GM19395 (cell line): ENCODE measurements at regions not wholly inside any gene's neighbourhood (a gene's known extent, or its start where the extent isn't known, plus 50 kb on each side); places are given as distances from the start of the nearest gene placed in this dataset.

ENCODE experiments used
- ATAC-seq: cut with Tn5 transposase; IDR thresholded peaks from one replicate; pipeline ENCODE4 v1.9.1; 2021; ENCODE audit warnings: mild to moderate bottlenecking, moderate library complexity; ENCODE audit not compliant: unreplicated experiment

- ATAC-seq = no peak
These were observed 781.2 kb downstream of the TLE4 start for GRCh38 chr9:80352967-80353366.

GRCh38 chr9:80351612-80352011 lies 779.8 kb downstream of the TLE4 start:
- ATAC-seq = no peak

DNA sequence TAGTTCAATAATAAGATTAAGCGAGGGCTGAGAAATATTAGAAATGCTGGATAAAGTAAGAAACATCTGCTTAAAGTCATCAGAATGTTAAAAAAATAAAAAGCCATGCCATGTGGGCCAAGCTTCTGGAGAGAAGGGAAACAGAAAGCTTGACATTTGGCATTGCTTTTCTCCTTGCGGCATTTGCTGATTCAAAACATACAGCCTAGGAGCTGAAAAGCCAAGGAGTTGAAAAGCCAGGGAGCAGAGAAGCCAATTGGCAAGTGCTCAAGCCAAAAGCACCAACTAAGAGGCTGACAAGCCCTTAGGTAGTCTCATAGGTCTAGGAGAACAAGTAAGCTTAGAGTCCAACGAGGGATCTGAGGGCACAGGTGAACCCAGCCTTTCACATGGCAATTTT lies 754.3 kb downstream of the TLE4 start:
- no peak for ATAC-seq

DNA sequence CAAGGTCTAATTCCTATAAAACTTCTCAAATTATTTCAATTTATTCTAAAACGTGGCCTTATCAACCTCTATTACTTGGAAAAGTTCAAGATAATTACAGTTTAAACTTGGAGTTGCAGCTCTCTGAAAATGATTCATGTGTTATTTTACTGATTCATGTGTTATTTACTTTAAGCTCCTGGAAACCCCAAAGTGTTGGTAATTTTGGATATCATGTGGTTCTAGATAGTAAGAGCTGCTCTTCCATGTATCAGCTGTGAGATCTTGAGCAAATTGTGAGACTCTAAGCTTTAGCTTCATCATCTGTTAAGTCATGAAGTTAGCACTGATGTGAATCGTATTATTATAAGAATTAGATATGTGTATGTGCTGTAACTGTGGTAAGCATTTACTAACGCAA lies 749.2 kb downstream of the TLE4 start:
- no peak for ATAC-seq

- ATAC-seq = no peak
These were observed 748.7 kb downstream of the TLE4 start for GRCh38 chr9:80320480-80320879.

DNA sequence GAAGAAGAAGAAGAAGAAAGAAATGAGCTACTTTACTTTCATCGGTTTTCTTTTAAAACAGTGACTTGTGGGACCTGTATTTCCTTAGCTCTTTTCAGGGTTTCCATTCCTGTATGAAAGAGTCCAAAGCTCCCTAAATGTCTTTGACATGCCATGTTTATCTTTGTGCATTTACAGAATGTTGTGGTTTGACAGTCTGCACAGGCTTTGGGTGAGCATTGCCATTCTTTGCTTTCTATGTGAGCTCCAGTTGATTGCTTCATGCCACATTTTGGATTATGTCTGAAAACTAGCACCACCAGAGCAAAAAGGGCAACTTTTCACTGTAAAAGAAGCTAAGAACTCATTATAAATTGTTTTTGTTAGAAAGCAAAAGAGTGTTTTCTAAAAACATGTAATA lies 733.4 kb downstream of the TLE4 start:
- no peak for ATAC-seq

- ATAC-seq = no peak
These were observed 723.2 kb downstream of the TLE4 start for GRCh38 chr9:80294955-80295354.

GRCh38 chr9:80294318-80294717 lies 722.6 kb downstream of the TLE4 start:
- no peak for ATAC-seq

- no peak for ATAC-seq
These were observed 720.5 kb downstream of the TLE4 start for GRCh38 chr9:80292231-80292630.

DNA sequence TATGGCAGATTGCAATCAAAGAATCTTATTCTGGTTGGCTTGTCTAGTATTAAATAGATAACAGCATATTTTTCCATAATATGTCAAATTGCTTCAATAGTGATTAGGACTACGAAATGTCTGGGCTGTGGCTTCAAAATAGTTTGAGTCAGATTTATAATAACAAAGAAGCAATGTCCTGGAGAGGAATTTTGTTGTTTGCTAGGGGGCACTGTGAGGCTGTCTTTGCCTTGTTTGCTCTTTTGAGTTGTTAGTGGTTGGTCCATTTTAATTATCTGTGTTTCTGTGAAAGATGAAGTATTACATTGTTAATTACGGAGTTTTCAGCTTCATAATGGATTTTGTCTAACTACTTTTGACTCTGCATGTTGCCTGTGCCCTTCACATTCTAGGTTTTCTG lies 713.6 kb downstream of the TLE4 start:
- no peak for ATAC-seq

DNA sequence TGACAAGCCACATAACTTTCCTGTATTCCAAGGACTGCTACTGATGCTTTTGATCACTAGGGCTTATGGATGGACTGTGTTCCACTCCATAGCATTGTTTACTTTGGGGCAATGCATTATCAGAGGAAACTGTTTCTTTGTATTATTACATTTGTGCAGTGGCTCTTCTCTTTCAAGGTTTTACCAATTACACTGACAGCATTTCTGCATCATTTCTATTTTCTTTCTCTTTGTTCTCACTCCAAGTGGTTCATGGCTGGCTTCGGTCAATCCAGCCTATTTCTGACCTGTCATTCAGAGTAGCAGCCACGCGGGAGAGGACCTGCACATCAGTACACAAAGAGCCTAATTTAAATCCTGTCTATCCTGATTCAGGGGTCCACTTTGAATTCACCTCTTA lies 711.0 kb downstream of the TLE4 start:
- ATAC-seq = no peak

GRCh38 chr9:80259079-80259478 lies 687.3 kb downstream of the TLE4 start:
- no peak for ATAC-seq

DNA sequence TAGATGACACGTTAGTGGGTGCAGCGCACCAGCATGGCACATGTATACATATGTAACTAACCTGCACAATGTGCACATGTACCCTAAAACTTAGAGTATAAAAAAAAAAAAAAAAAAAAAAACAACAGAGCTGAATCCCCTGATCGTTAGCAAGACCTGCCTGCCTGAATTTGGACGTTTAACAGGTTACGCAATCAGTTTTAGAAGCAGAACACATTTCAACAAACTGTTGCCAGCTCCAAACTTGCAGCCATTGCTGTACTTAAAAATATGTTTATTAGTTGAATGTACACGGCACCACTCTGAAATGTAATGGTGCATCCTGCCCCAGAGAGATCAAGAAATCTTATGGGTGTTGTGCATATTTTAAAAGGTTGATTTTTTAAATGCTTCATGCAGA lies 680.0 kb downstream of the TLE4 start:
- no peak for ATAC-seq

- ATAC-seq = no peak
These were observed 670.3 kb downstream of the TLE4 start for GRCh38 chr9:80242022-80242421.

- no peak for ATAC-seq
These were observed 664.0 kb downstream of the TLE4 start for GRCh38 chr9:80235752-80236151.

DNA sequence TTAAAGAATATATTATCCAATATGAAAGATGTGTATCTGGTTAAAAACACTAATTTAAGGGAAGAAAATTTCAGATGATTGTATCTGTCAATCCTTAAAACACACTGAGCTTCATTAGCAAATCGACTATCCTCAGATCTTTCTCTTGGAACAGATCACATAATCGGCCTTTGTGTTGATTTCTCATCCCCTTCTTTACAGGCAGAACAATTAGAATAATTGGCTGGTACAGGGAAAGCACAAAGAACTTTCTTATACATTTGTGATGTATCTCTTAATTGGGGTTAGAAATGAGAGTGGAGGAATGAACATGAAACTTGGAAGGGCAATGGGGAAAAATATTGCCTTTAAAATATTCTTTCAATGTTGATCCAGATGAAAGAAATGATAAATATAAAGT lies 662.1 kb downstream of the TLE4 start:
- no peak for ATAC-seq

DNA sequence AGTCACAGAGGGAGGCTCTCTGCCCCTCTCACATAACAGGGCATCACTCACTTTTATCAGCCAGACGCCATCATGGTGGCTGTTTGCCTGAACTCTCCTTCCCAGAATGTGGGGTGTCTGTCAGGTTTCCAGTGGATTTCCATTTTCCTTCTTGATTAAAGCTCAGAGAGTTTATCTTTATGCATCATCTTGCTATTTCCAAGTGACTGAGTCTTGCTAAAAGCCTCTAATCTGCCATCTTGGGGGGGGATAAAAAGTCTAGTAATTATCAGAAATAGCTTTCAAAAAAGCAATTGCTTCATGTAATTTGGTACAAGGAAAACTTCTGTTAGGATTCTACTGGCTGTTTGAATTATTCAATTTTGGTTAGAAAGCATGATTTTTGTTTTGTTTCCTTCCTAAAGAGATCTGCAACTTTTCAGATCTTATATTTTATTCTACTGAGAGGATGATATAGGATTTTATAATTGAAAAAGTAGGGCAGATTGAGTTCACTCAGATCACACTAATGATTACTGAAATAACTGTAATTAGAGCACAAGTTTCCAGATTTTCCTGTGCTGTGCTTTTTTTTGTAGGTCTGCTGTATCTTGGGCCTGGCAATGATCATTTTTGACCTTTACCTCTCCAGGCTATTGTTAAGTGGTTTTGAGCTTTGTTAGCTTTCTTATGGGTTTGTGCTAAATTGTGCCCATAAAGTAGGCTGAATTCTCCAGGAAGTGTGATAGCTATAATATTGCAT lies 661.5 kb downstream of the TLE4 start:
- ATAC-seq = no peak

GRCh38 chr9:80231318-80232236 lies 659.8 kb downstream of the TLE4 start:
- ATAC-seq = no peak

GRCh38 chr9:80223897-80224296 lies 652.1 kb downstream of the TLE4 start:
- no peak for ATAC-seq

DNA sequence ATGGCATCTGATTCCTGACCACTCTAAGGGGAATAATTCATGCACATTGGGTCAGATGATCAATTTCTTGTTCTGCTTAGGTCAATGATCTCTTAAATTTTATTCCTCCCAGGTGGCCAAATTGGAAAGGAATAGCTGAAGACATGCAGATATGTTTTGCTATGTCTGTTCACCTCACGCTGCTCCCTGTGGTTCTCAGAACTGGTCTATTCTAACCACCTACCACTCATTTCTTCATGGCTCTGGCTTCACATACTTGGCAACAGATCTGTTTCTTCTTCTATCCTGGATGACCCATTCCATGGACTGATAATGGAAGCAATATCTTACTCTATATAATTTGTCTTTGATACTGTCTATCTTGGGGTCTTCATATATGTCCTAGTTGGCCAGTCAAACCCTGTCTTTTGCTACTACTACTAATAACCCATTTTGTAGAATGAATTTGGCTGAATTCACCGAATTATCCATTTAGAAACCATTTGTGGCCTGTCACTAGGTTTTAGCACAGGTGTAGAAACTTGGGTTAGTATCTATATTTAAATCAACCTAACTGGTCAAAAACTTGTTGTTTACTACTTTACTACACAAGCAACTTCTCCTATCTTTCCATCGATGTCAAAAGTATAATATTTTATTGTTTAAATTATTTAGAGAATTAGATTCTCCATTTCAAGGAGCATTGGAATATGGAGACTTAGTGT lies 650.9 kb downstream of the TLE4 start:
- no peak for ATAC-seq

DNA sequence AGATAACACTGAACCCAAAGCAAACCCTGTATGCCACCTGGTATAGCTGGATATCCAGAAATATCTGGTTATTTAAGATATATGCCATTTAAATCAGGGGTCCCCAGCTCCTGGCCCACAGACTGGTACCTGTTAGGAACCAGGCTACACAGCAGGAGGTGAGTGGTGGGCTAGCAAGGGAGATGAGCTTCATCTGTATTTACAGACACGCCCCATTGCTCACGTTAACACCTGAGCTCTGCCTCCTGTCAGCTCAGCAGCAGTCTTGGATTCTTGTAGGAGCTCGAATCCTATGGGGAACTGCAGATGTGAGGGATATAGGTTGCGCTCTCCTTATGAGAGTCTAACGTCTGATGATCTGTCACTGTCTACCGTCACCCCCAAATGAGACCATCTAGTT lies 646.6 kb downstream of the TLE4 start:
- ATAC-seq = no peak

DNA sequence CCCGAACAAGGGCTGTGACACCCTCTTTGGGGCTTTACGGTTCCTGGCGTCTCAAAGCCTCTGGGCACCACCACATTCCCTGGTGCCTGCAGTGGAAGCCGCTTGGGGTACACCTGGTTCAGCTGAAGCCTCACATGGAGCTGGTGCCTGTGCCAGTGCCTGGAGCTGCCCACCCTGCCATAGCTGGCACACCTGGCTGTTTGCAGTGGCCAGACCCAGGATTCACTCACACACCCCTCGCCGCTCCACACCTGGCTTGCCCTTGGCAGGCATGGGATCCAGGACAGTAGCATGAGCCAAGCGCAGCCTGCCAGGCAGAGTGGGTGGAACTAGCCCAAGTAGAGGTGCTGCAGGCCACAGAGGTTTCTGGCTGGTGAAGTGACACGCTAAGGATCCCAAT lies 641.8 kb downstream of the TLE4 start:
- no peak for ATAC-seq
